Activated CD4-positive, alpha-beta T cell treated with anti-CD3 and anti-CD28 coated beads, Interleukin-2, amount 10 ng/mL, durations not matched to agents 7 days and 5 days (primary cell): ENCODE measurements at regions not wholly inside any gene's neighbourhood (a gene's known extent, or its start where the extent isn't known, plus 50 kb on each side); places are given as distances from the start of the nearest gene placed in this dataset.
"Not testable (repeated sequence)": the region's sequence is repeated elsewhere in the genome, so short reads cannot be mapped to it uniquely, and the experiment has no call there.

ENCODE experiments used
- CTCF ChIA-PET: fragments of 350-600 bp; sonication (Branson Sonifier 250); formaldehyde crosslinking; loops from one replicate; lab custom pipeline; 2021; ENCODE audit warnings: antibody characterized with exemption; lab: Charles Lee
- POLR2A ChIA-PET: fragments of 350-600 bp; sonication (Branson Sonifier 250); formaldehyde crosslinking; loops from one replicate; lab custom pipeline; 2021; ENCODE audit warnings: antibody characterized with exemption; lab: Charles Lee
- DNase-seq: peaks from one replicate; pipeline ENCODE4 v3.0.0-alpha.2; 2020
- H3K27ac Mint-ChIP-seq: one replicate; pipeline ENCODE4 v1.8.0; 2021; ENCODE audit warnings: mild to moderate bottlenecking, moderate library complexity, mixed read lengths
- H3K27me3 Mint-ChIP-seq: one replicate; pipeline ENCODE4 v1.8.0; 2021; ENCODE audit warnings: mixed read lengths
- H3K36me3 Mint-ChIP-seq: one replicate; pipeline ENCODE4 v1.8.0; 2021; ENCODE audit warnings: low read depth, mixed read lengths
- H3K4me1 Mint-ChIP-seq: one replicate; pipeline ENCODE4 v1.8.0; 2021; ENCODE audit warnings: mixed read lengths
- H3K4me3 Mint-ChIP-seq: one replicate; pipeline ENCODE4 v1.8.0; 2021; ENCODE audit warnings: mild to moderate bottlenecking, moderate library complexity, mixed read lengths
- H3K9me3 Mint-ChIP-seq: one replicate; pipeline ENCODE4 v1.8.0; 2021; ENCODE audit warnings: mixed read lengths

DNA sequence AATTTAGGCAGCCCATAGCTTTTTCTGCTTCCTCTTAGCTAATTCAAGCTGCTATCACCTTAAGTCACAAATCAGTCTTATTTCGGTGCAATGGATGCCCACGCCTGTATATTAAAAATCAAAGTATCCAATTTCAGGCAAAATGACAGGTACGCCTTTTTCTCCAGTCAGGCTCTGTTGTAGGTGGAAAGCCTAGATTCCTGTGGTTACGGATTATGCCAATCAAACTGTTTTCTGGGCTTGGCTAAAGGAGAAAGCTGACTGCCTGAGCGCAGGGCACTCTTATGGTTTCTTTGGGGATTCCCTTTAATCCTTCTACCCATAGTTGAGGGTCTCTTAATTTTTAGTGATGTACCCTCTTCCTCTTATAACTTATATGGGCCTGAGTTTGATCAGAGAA, 550.5 kb downstream of the PDHA2 start:
- no peak overlapping the region for H3K4me3 Mint-ChIP-seq
- H3K4me1 Mint-ChIP-seq = no peaks in the 10 kb centered on the region
- ChIA-PET POLR2A (no interaction called here), CTCF (no interaction called here)
- H3K36me3 Mint-ChIP-seq = no peaks in the 10 kb centered on the region
- no peaks in the 10 kb centered on the region for H3K9me3 Mint-ChIP-seq
- no peak overlapping the region for H3K27ac Mint-ChIP-seq
- H3K27me3 Mint-ChIP-seq = no peaks in the 10 kb centered on the region
- DNase-seq = no peak

DNA sequence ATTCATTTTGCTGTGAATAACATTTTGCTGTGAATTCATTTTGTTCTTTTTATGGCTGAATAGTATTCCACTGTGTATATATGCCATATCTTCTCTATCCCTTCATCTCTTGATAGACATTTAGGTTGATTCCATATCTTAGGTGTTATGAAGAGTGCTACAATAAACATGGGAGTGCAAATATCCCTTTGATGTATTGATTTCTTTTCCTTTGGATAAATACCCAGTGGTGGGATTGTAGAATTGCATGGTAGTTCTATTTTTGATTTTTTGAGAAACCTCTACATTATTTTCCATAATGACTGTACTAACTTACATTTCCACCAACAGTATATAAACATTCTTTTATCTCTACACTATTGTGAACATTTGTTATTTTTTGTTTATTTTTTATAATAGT, 555.9 kb downstream of the PDHA2 start:
- Mint-ChIP-seq H3K9me3 (peaks cover 4% of the 10 kb centered on the region), H3K36me3 (no peaks in the 10 kb centered on the region), H3K4me3 (no peak overlapping the region), H3K27me3 (no peaks in the 10 kb centered on the region), H3K27ac (no peak overlapping the region), H3K4me1 (no peaks in the 10 kb centered on the region)
- CTCF ChIA-PET = no interaction called here
- no peak for DNase-seq
- POLR2A ChIA-PET = no interaction called here

DNA sequence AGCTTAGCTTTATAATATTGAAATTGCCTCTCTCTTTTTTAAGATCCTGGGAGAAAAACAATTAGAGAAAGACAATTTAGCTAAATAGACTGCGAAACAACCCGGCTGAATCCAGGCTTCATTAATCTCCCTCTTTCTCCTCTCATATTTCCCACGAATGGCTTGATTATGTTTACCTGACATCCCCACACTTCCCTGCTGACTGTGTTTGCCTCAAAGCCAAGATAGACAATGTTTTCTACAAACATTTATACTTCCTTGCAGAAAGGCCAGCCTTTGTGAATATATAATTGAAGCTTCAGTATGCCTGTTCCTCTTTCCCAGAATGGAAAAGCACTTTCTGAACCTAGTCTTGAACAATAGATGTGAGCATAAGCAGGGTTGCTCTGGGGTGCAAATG, 566.8 kb downstream of the PDHA2 start:
- Mint-ChIP-seq H3K36me3 (no peaks in the 10 kb centered on the region), H3K9me3 (peaks cover 3% of the 10 kb centered on the region), H3K4me1 (no peaks in the 10 kb centered on the region), H3K27ac (no peak overlapping the region), H3K4me3 (no peak overlapping the region), H3K27me3 (no peaks in the 10 kb centered on the region)
- ChIA-PET CTCF (no interaction called here), POLR2A (no interaction called here)
- DNase-seq = no peak

DNA sequence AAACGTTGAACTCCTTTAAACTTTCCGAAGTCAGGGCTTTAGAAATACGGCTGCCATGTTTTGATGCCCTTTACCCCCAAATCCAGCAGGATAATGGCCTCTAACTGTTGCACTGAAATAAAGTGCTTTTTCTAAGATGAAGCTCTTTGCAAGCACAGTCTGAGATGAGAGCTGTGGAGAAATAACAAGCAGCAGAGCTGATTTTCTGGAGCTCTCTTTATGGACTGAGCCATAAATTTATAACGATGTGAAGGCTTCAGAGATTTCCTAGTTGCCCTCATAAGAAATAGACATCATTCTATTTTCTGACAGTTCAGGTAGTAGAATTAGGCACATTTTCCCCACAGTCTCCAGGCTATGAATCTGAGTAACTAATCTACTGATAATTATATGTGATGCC, 567.3 kb downstream of the PDHA2 start:
- H3K27ac Mint-ChIP-seq = no peak overlapping the region
- ChIA-PET CTCF (no interaction called here), POLR2A (no interaction called here)
- H3K9me3 Mint-ChIP-seq = peaks cover 3% of the 10 kb centered on the region
- H3K4me3 Mint-ChIP-seq = no peak overlapping the region
- no peaks in the 10 kb centered on the region for H3K4me1 Mint-ChIP-seq
- no peak for DNase-seq
- H3K36me3 Mint-ChIP-seq = no peaks in the 10 kb centered on the region
- no peaks in the 10 kb centered on the region for H3K27me3 Mint-ChIP-seq

DNA sequence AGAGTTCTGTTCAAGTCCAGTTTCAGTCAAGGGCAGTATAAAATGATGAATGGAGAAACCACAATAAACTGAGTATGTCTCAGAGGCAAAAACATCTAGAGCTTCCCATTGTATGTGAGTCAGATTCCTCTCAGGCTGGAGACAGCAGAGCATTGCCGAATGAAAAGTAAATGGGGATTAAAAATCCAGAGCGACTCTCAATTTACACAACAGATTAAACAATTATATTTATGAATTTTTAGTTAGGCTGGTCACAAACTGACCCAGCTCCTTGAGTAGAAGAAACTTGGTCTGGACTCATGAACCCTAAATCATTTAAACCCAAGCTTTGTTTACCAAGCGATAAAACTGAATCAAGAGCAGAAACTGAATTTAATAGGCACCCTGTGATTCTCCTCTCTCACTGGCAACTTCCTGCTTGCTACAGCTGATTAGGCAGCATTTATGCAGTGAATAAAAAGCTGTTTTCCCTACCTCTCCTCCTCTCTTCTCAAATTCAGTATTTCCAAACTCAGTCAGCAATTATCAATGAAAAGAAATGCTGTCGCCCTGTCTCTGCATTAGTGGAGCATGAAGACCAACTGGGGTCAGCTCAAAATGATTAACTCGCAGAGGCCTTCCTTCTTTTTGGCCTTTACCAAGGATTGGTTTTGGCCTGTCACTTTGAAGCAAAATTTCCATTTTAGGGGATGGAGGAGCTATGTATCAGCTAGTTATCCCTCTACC, 568.0 kb downstream of the PDHA2 start:
- no peak for DNase-seq
- ChIA-PET POLR2A (no interaction called here), CTCF (interaction anchor here (0.5 kb wide), 1 partner anchor 1025 kb away, joined by 4 read pairs; no protein-coding TSS in a partner anchor)
- peaks cover 3% of the 10 kb centered on the region for H3K9me3 Mint-ChIP-seq
- no peak overlapping the region for H3K27ac Mint-ChIP-seq
- H3K27me3 Mint-ChIP-seq = no peaks in the 10 kb centered on the region
- H3K4me3 Mint-ChIP-seq = no peak overlapping the region
- no peaks in the 10 kb centered on the region for H3K36me3 Mint-ChIP-seq
- no peaks in the 10 kb centered on the region for H3K4me1 Mint-ChIP-seq

DNA sequence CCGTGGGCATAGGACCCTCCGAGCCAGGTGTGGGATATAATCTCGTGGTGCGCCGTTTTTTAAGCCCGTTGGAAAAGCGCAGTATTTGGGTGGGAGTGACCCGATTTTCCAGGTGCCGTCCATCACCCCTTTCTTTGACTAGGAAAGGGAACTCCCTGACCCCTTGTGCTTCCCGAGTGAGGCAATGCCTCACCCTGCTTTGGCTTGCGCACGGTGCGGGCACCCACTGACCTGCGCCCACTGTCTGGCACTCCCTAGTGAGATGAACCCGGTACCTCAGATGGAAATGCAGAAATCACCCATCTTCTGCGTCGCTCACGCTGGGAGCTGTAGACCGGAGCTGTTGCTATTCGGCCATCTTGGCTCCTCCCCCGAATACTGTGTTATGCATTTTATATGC, 575.0 kb downstream of the PDHA2 start:
- H3K27me3 Mint-ChIP-seq, H3K9me3 Mint-ChIP-seq, H3K27ac Mint-ChIP-seq, DNase-seq, H3K4me1 Mint-ChIP-seq, CTCF ChIA-PET, H3K4me3 Mint-ChIP-seq, H3K36me3 Mint-ChIP-seq, POLR2A ChIA-PET: not testable (repeated sequence)

DNA sequence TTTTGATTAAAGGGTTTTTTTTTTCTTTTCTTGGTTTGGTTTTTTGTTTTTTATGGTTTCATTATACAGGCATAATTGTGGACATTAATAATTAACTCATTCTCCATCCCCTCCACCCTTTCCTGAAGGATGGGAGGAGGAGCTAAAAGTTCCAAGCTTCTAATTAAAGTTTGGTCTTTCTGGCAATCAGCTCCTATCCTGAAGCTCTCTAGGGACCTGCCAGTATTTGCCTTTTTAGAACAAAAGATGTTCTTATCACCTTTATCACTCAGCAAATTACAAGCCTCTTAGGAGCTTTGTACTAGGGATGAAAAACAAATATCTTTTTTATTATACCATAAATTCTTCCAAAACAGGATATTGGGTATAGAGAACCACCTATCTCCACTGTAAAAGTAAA, 589.8 kb downstream of the PDHA2 start:
- Mint-ChIP-seq H3K27me3 (no peaks in the 10 kb centered on the region), H3K4me1 (no peaks in the 10 kb centered on the region), H3K27ac (no peak overlapping the region), H3K9me3 (peaks cover 3% of the 10 kb centered on the region), H3K36me3 (no peaks in the 10 kb centered on the region), H3K4me3 (no peak overlapping the region)
- DNase-seq = no peak
- CTCF ChIA-PET = no interaction called here
- POLR2A ChIA-PET = no interaction called here

DNA sequence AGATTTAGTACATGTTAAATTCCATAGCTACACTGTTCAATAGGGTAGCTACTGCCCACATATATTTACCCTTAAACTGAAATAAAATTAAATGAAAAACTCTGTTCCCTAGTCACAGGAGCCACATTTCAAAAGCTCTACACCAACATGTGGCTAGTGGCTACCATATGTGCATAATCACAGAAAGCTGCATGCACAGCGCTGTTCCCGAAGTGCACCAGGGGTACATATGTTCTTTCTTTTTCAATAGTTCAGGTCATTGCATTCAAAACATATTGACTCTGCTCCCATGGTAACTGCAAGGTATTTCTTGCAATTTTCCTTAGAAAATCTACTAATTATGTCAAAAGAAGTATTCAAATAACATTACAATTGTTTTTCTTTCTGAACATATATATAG, 591.2 kb downstream of the PDHA2 start:
- no peaks in the 10 kb centered on the region for H3K9me3 Mint-ChIP-seq
- H3K27me3 Mint-ChIP-seq = no peaks in the 10 kb centered on the region
- DNase-seq = no peak
- no peaks in the 10 kb centered on the region for H3K36me3 Mint-ChIP-seq
- no peak overlapping the region for H3K4me3 Mint-ChIP-seq
- H3K4me1 Mint-ChIP-seq = no peaks in the 10 kb centered on the region
- POLR2A ChIA-PET = no interaction called here
- no peak overlapping the region for H3K27ac Mint-ChIP-seq
- CTCF ChIA-PET = no interaction called here

DNA sequence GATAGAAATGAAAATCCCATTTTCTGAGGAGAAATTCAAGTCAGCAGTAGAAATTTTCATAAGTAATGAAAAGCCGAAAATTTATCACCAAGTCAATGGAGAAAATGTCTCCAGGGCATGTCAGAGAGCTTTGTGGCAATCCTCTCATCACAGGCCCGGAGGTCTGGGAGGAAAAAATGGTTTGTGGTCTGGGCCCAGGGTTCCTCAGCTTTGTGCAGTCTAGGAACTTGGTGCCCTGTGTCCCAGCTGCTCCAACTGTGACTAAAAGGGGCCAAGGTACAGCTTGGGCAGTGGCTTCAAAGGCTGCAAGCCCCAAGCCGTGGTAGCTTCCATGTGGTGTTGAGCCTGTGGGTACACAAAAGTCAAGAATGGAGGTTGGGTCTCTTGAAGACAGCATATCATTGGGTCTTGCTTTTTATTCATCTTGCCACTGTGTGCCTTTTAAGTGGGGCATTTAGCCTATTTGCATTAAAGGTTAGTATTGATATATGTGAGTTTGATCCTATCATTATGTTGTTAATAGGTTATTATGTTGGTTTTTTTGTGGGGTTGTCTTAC, 608.5 kb downstream of the PDHA2 start:
- Mint-ChIP-seq H3K27ac (no peak overlapping the region), H3K4me3 (no peak overlapping the region), H3K27me3 (no peaks in the 10 kb centered on the region), H3K9me3 (peaks cover 31% of the 10 kb centered on the region), H3K4me1 (no peaks in the 10 kb centered on the region), H3K36me3 (no peaks in the 10 kb centered on the region)
- DNase-seq = no peak
- CTCF ChIA-PET = no interaction called here
- POLR2A ChIA-PET = no interaction called here

DNA sequence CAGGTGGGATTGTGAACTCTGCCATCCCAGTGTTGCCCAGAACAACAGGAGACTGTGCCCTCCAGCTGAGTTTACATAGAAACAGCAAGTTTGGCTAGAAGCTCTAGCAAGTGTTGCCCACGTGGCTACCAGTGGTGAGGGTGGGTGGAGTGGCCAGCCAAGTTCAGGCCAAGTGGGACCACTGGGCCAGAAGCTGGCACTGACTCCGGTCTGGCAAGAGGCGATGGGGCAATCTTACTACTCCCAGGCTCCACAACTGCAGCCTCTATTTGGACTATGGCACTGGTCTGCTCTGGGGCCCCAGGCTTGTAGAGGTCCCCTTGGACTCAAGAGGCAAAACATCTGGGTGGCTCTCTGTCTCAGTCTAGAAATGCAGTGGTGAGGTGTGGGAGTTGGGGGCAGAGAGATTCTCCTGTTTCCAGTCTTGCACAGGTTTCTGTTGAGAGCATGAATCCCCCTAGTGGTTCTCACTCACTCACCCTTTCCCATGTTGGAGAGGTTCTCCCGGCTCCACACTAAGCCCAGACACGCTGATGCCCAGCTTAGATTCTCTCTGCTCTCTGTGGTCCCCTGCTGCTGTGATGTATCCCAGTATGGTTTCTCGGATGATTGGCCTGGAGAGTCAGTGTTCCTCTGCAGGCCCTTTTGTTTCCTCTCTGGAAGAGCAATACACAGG, 615.3 kb downstream of the PDHA2 start:
- ChIA-PET CTCF (no interaction called here), POLR2A (no interaction called here)
- Mint-ChIP-seq H3K36me3 (no peaks in the 10 kb centered on the region), H3K27me3 (no peaks in the 10 kb centered on the region), H3K27ac (no peak overlapping the region), H3K4me3 (no peak overlapping the region), H3K4me1 (no peaks in the 10 kb centered on the region), H3K9me3 (peaks cover 6% of the 10 kb centered on the region)
- no peak for DNase-seq

DNA sequence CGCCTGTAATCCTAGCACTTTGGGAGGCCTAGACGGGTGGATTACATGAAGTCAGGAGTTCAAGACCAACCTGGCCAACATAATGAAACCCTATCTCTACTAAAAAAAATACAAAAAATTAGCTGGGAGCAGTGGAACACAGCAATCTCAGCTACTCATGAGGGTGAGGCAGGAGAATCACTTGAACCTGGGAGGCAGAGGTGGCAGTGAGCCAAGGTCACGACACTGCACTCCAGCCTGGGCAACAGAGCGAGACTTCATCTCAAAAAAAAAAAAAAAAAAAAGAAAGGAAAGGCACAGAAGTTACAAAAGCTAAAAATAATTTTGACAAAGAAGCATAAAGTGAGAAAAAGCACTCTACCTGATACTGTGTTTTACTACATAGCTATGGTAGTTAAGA, 618.1 kb downstream of the PDHA2 start:
- DNase-seq, POLR2A ChIA-PET, H3K4me3 Mint-ChIP-seq, H3K9me3 Mint-ChIP-seq, H3K36me3 Mint-ChIP-seq, H3K27ac Mint-ChIP-seq, H3K27me3 Mint-ChIP-seq, CTCF ChIA-PET, H3K4me1 Mint-ChIP-seq: not testable (repeated sequence)

DNA sequence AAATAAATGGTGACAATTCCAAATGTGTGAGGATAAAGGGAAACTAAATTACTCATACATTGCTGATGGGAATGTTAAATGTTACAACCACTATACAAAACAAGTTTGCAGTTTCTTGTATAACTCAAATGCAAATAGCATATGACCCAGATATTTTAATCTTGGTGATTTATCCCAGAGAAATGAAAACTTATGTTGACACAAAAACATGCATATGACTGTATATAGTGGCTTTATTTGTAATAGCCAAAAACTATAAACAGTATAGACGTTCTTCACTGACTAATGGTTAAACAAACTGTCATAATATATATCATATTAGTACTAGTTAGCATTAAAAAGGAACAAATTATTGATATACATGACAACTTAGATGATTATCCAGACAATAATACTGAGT, 619.2 kb downstream of the PDHA2 start:
- H3K27ac Mint-ChIP-seq = no peak overlapping the region
- H3K36me3 Mint-ChIP-seq = no peaks in the 10 kb centered on the region
- H3K4me3 Mint-ChIP-seq = no peak overlapping the region
- ChIA-PET CTCF (no interaction called here), POLR2A (no interaction called here)
- H3K4me1 Mint-ChIP-seq = no peaks in the 10 kb centered on the region
- H3K9me3 Mint-ChIP-seq = peaks cover 11% of the 10 kb centered on the region
- no peak for DNase-seq
- no peaks in the 10 kb centered on the region for H3K27me3 Mint-ChIP-seq

DNA sequence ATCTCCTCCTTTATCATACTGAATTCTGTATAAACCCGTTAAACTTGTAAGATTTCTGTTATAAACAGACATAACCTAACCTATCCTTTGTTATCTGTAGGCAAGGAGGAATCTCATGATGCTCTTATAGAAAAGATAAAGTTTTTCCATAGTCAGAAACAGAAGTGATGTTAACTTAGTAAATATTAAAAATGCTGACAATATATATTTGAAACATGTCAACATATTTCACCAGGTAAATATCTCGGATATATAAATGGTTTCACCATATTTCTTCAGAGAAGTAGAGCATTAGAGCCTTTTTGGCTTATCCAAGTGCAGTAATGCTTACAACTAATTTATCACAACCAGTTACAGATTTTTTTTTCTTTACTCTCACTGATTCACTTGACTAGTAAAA, 625.9 kb downstream of the PDHA2 start:
- Mint-ChIP-seq H3K4me1 (no peaks in the 10 kb centered on the region), H3K36me3 (no peaks in the 10 kb centered on the region), H3K9me3 (peaks cover 17% of the 10 kb centered on the region), H3K27ac (no peak overlapping the region), H3K27me3 (no peaks in the 10 kb centered on the region), H3K4me3 (no peak overlapping the region)
- CTCF ChIA-PET = no interaction called here
- POLR2A ChIA-PET = no interaction called here
- no peak for DNase-seq
